ENCODE measurements at regions not wholly inside any gene's neighbourhood (a gene's known extent, or its start where the extent isn't known, plus 50 kb on each side); places are given as distances from the start of the nearest gene placed in this dataset.

DNA sequence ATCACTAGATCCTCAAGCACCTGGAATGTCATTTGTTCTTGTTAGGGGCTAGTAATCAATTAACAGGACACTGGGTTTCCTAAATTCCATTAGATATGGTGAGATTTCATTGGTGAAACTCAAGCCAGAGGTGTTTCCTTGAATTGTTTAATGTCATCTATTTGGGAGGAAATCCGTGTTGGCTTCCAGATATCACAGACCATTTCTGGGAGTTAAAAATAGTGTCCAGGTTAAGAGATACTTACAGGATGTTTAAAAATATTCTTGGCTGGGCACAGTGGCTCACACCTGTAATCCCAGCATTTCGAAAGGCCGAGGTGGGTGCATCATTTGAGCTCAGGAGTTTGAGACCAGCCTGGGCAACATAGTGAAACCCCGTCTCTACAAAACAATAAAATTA lies 688.3 kb upstream of the WWC1 start:
- no peak for DNase-seq (ENCODE audit: low read depth in 2 of 2, low spot score in 1 of 2)

DNA sequence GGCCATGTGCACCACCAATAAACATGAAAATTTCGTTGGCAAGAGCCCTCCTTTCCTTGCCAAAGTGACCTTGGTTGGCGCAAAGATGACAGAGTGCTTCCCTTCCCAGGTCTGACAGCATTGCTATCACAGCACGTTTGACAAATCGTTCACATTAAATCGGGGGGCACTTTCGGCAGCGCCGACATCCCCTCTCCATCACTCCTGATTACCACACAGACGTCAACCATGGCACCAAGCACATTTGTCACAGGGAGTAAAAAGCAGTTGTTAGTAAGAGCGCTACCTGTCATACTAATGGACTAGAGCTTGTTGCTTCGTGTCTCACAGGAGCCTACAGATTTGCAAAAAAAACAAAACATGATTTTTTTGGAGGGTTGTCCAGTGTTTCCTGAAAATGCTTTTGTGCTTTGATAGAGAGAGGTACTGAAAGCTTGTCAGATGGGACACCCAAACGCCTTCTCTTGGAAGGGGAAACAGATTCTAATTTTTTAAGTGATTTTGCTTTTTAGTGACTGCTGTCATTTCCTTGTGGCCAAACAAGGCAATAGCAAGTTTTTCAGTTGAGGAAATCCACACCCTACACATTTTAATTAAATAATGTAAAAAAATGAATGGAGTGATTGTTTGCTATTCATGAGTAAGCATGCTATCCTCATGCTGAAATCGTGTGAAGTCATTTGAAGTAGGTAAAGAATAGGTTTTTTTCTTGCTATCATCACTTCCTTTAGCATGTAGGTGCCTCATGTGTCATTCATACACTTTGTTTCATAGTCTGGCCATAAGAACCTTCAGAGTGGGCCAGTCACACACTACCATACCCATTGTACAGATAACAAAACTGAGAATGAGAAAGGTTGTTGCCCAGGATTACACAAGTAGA lies 682.8 kb upstream of the WWC1 start:
- DNase-seq (ENCODE audit: low read depth in 2 of 2, low spot score in 1 of 2): no peak

DNA sequence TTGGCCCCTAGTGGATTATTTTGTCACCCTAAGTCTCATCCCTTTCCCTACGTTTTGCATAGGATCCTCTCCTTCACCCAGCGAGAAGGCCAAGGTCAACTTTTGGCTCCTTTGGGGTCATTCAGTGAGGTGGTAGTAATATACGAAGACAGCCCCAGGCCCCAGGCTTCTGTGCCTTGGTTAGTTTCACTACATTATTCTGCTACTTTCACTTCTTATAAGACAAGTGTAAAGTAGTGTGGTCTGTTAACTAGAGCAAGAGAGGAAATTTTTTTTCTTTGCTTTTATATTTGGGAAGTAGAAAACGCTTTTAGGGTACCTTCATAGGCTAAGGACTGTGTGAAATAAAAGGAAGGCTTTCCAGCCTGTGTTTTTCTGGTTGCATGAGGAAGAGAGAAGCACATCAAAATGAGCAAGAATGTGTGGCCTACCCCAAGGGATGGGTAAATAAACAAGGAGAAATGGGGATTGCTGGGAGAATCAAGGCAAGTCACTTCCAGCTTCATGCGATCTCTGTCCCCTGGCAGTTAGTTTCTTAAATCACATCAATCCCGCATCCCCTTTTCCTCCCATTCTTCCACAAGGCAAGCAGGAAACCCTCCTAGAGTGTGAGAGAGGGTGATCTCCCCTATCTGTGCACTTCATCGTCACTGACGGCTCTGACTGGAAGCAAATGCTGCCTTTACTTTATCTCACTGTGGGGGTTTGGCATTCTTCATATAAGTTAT lies 677.0 kb upstream of the WWC1 start:
- no peak for DNase-seq (ENCODE audit: low read depth in 2 of 2, low spot score in 1 of 2)

DNA sequence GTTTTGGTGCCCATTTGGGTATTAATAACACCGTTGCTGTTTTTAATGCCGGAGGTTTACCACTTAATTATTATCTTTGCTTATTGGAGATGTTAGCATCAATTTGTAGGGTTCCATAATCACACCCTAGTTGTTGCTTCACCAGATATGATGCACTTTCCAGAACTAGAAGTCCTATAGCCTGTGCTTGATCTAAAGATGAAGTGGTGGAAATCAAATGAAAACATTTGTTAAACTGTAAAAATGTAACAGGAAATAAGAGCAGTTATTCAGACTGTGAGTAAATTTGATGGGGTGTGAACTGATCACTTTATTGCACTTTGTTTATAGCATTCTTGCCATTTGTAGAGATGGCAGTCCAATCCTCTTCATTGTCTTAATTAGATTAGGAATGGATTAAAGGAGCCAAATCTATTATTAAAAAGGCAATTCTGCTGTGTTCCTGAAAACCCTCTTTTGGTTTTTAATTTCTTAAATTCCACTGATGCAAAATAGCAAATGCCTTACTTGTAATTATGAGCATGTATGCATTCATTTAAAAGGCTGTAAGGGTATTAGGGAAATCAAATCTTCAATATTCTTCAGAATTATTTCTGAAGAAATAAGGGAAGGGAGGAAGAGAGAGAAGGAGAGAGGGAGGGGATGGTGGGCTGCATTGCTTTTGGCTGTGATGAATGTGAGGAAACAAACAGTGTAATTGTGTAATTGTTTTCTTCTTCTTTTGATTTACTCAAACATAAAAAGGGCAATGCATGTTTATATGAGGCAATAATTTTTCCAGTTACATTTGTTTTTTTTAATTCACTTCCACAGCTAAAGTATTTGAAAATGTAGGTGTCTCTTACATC lies 675.2 kb upstream of the WWC1 start:
- no peak for DNase-seq (ENCODE audit: low read depth in 2 of 2, low spot score in 1 of 2)

DNA sequence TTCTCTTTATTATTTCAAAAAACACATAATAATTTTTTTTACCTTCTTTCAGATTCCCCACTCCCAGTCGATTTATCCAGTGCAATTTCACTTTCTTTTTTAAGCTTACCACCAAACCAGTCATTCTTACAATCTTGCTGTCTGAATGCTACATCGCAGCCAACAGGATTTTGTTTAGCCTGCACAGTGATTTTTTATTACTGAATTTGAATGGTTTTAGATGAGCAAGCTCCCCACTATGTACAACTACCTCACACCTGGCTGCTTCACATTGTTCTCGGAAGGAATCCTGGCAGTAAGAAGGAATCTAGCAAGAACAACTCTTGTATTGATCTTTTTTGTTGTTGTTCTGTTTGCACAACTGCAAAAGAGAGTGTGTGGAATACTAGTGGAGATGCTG lies 668.1 kb upstream of the WWC1 start:
- no peak for DNase-seq (ENCODE audit: low read depth in 2 of 2, low spot score in 1 of 2)

DNA sequence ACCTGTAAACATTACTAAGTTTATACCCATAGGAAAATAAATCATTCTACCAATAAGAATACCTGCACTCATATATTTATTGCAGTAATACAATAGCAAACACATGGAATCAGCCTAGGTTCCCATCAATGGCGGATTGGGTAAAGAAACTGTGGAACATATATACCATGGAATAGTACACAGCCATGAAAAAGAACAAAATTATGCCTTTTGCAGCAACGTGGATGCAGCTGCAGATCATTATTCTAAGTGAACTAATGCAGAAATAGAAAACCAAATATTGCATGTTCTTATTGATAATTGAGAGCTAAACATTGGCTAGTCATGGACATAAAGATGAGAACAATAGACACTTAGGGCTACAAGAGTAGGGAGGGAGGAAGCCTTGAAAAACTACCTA lies 667.4 kb upstream of the WWC1 start:
- no peak for DNase-seq (ENCODE audit: low read depth in 2 of 2, low spot score in 1 of 2)

DNA sequence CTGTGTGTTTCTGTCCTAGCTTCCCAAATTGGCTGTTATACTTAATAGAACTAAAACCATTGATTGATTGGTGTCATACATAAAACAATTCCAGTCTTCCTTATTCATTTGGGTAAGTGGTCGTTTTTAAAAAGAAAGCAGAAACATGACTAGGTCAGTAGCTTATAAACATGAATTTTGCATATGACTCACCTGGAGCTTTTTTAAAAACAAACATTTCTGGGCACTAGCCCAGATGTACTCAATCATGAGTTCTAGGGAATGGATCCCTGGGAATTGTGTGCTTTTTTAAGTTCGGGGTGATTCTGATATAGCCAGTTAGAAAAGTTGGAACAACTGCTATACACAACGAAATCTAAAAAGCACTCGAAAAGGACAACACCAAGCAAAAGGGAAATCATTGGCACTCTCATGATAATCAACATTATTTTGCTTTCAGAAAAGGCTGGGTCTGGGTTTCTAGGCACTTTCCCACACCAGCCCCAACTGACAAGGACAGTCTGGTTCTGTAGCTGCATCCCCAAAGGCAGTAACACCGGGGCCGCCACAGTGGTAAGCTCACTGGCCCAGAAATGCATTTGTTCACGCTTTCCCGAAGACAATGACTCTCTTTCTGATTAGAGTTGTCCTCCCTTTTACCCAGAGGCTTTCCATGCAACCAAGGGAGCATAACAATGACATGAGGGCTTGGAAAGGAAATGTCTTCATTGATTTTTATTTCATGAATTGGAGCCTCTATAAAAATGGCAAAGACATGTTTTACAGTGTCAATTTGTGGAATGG lies 664.9 kb upstream of the WWC1 start:
- no peak for DNase-seq (ENCODE audit: low read depth in 2 of 2, low spot score in 1 of 2)

DNA sequence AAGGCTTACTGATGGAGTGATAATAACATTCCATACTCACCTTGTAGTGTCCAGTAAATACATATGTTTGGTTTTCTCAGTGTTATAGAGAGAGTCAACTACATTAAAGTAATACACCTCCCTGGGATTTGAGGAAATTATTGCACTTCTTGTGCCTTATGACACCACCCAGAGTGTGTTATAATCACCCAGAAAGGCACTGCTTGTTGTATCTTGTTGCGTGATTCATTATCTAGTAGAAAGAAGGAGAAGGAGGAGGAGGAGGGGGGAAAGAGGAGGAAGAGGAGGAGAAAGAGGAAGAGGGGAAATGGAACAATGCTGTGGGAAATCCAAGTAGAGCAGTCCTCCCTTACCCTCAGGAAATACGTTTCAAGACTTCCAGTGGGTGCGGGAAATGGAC lies 661.8 kb upstream of the WWC1 start:
- DNase-seq (ENCODE audit: low read depth in 2 of 2, low spot score in 1 of 2): no peak

DNA sequence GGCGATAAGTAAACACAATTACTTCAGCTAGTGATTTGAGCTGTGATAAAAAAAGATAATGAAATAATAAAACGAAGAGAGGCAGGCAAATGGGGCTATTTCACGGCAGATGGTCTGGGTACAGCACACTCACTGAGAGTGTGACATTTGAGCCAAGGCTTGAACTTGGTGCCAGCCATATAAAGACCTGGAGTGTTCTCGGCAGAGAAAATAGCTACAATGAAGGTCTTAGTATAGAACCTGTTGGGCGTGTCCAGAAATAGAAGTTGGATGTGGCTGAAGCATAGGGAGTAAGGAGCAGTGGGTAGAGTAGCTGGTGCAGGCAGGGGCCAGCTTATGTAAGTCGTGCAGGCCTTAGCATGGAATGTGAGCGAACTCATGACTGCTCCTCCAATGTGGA lies 660.3 kb upstream of the WWC1 start:
- no peak for DNase-seq (ENCODE audit: low read depth in 2 of 2, low spot score in 1 of 2)

DNA sequence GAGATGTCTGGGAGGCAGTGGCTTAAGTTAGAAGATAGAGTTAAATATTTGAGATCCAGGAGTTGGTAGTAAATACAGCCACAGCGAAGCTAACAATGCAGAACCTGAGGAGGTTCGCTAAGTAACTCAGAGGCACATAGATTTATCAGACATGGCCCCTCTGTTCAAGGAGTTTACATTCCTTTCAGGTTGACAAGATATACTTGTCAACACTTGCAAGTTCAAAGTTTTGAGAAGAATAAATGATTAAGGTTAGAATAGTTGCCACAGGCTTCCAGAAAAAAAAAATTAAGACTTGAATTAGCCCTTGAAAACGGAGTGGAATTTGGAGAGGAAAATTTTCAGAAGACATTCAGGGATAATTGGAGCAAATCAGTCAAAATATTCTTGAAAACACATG lies 658.3 kb upstream of the WWC1 start:
- DNase-seq (ENCODE audit: low read depth in 2 of 2, low spot score in 1 of 2): no peak

DNA sequence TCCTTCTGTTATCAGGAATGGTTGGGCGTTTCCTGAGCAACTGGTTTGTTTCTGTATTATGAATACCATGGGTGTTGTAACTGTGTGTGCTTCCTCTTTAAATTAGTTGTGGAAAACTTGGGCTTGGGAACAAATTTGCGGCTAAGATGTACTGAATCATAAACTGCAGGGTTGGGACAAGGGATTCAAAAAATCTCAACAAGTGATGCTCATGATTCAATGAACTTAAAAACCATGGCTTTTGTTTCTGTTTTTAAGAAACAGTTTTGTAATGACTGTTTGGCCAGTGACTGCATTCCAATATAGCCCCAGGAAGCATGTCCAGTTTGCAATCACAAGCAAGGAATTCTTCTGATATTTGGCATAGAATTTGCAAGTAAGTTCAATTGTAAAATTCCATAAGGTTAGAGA lies 657.5 kb upstream of the WWC1 start:
- DNase-seq (ENCODE audit: low read depth in 2 of 2, low spot score in 1 of 2): no peak

DNA sequence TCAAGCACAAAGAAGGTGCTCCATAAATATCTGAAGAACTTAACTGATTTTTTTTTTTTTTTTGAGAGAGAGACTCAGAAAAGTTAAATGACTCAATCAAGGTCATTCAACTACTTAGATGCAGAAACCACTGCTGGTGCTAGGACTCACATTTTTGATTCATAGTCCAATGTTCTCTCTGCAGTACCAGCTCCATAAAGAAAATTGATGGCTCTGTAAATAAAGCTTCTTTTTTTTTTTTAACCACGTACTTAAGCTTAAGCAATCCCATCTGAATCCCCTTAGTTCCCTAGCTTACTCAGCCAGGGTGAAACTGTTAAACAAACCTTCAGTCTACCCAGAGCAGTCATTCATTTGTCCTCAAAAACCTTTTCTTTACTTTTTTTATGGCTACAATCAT lies 657.0 kb upstream of the WWC1 start:
- DNase-seq (ENCODE audit: low read depth in 2 of 2, low spot score in 1 of 2): no peak

DNA sequence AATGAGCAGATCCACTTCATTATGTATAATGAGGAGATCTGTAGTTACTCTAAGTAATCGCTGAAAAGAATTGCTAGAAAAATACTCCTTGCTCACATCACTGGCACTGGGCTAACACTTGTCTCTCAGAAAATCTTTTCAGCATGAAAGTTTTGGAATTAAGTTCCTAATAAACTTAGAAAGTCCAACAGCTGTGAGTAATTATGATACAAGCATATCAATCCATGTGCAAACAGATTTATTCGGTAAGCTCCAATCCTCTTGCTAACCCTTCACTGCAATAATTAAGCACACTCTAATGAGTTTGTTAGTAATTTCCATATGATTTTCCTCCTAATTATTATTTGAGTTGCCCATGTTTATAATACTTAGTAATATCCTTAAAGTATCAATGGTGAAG lies 652.6 kb upstream of the WWC1 start:
- no peak for DNase-seq (ENCODE audit: low read depth in 2 of 2, low spot score in 1 of 2)

DNA sequence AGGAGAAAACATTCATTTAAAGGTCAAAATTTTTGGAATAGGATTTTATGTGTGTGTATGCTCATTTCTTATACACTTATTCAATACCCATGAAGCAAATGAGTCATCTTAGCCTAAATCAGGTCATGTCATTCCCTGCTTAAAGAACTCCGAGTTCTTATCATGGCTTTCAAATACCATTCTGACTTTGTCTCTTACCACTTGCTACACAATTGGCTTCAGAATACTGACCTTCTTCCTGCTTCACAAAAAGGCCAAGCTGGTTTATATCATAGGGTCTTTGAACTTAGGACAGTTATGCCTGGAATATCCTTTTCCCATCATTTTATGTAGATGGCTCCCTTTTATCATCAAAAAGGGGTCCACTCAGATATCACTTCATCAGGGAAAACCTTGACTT lies 652.2 kb upstream of the WWC1 start:
- DNase-seq (ENCODE audit: low read depth in 2 of 2, low spot score in 1 of 2): no peak

DNA sequence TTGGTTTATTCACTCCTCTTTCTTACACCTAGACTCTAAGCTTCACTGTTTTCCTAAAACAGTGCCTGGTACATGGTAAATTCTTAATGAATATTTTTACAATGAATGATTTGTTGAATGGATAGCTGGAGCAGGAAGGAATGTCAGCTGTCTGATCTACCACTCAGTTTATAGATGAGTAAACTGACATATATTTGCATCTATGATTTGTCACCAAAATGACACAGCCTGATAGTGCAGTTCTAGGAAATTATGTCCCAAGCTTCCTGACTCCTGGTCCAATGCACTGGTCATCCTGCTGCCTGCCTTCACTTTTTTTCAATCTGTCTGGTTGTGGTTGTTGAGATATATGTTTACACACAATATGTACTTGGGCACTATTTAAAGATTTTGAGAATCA lies 651.7 kb upstream of the WWC1 start:
- no peak for DNase-seq (ENCODE audit: low read depth in 2 of 2, low spot score in 1 of 2)

DNA sequence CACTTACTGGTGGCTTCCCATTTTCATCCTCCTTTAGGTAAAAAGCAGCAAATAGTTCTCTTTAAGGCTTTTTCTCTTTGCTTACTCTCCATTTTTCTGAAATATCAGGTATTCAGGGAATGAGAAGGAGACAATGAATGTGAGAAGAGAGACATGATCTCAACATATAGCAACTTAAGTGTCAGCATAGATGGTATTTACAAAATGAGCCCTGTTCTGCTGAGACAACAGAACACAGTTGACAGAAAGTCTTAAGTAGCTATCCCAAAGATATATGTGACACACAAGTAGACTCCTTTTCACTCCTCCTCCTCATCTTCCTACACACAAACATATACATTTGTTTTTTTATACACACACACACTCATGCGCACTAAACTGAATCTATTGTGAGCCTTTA lies 649.3 kb upstream of the WWC1 start:
- DNase-seq (ENCODE audit: low read depth in 2 of 2, low spot score in 1 of 2): no peak

DNA sequence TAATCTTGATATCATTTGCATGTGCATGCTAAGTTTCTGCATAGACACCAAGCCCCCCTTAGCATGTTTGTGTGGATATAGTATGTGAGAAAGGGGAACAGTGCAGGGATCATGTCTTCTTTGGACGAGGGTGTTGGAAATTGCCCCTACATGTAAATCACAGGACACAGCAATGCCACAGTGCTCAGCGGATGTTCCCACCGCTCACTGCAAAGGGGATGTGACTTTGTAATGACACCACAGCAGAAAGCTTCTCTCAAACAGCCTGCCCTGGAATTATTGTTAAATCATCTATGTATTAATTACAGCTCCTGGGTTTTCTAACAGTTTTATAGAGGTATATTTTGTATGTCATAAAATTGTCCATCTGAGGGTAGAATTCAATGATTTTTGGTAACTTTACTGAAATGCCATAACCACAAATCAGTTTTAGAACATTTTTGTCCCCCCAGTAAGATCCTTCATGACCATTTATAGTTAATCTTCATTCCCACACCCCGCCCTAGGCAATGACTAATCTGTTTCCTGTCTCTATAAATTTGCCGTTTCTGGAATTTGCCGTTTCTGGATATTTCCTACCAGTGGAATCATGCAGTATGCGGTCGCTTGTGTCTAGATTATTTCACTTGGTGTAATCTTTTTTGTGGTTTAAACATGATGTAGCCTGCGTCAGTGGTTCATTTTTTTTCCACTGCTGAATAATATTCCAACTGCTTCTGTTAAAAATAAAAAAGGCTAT lies 648.5 kb upstream of the WWC1 start:
- no peak for DNase-seq (ENCODE audit: low read depth in 2 of 2, low spot score in 1 of 2)

DNA sequence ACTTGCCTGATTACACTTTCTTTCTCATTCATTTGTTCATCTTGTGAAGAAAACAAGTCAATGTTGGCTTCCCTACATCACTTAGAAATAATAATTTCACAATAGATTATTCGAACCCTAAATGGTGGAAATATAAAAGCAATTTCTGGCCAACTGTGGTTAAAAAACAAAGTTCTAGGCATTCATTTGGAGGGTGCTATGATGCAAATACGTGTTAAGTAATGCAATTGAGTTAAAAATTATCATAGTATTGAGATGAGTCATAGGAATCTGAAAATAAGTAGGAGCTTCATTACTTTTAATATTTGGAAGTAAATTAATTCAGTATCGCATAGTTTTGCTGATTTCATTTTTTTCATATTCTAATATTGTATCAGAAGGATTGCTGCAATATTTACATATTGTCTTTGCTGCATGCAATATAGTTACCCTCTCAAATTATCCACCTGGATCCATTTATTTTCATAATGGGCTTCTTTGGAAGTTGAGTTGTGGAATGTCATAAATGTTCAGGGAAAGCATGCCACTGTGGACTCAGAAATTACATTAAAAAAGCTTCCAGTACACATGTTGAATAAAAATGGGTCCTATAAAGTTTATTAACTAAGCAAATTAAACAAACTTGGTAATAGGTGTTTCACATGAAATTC lies 647.7 kb upstream of the WWC1 start:
- DNase-seq (ENCODE audit: low read depth in 2 of 2, low spot score in 1 of 2): no peak

DNA sequence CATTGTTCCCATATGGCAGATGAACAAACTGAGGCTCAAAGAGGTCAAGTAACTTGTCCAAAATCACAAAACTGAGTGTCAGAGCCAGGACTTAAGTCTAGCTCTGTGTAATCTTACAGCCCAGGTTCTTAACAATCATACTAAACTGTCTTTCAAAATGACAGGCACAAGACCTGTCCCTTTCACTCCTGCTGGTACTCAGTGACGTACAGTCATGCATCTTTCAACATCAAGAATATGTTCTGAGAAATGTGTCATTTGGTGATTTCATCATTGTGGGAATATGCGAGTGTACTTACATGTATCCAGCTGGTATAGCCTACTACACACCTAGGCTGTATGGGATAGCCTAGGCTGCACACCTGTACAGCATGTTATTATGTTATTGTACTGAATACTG lies 646.8 kb upstream of the WWC1 start:
- DNase-seq (ENCODE audit: low read depth in 2 of 2, low spot score in 1 of 2): no peak

DNA sequence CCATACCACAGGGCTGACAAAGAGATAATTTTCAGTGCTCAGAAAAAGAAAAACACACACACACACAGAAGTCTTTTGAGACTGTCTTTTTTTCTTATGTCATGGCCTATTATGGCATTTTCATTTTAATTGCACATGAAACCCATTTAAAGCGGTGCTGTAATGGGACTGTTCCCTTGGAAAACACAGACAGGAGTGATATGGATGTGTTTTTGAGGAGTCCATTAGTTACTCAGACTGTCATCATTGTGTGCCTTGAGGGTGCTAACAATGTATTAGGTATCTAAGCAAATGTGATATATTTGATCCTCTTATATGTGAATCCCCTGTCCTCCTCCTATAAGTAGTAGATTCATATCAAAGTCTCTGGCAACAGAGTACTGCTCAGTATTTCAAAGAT lies 642.0 kb upstream of the WWC1 start:
- no peak for DNase-seq (ENCODE audit: low read depth in 2 of 2, low spot score in 1 of 2)

All from stimulated activated CD8-positive, alpha-beta memory T cell treated with anti-CD3 and anti-CD28 coated beads, Interleukin-4, amount 100 ng/mL, for 1 hour (primary cell).